GM12892 (cell line): ENCODE measurements at regions not wholly inside any gene's neighbourhood (a gene's known extent, or its start where the extent isn't known, plus 50 kb on each side); places are given as distances from the start of the nearest gene placed in this dataset.

ENCODE experiments used
- POLR2A ChIP-seq: IDR thresholded peaks from 2 replicates; pipeline ENCODE4 v1.6.1; 2011; ENCODE audit warnings: low read depth, low read length, control low read depth
- TAF1 ChIP-seq: IDR thresholded peaks from 2 replicates; pipeline ENCODE4 v1.6.1; 2011; ENCODE audit warnings: low read depth, mild to moderate bottlenecking, control low read depth, low read length, borderline replicate concordance

DNA sequence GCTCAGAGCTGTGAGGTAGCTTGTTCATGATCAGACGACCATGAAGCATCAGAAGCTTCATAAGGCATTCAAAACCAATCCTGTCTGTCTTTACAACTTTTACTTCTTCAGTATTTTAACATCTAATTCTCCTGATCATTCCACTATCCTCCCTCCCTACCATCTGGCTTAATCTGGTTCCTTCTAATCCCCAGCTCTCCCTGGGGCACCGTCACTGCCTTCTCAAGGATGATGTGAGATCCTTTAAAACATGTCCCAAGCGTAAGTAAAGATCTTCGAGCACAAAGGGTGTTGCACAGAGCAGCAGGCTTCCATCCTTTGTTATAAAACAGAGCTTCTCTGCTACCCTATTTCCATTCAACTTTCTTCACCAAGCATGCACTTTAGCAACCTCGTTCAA lies 362.7 kb upstream of the ARRDC4 start:
- no peak for TF ChIP-seq POLR2A
- TF ChIP-seq TAF1, result no peak
